ENCODE measurements at regions not wholly inside any gene's neighbourhood (a gene's known extent, or its start where the extent isn't known, plus 50 kb on each side); places are given as distances from the start of the nearest gene placed in this dataset.

- no TSS peak for BruUV-seq (replicated peaks)
- intact Hi-C loops (cut with micrococcal nuclease), result no loop called here
These were observed 249.3 kb upstream of the MYT1L start for GRCh38 chr2:2580341-2580740.

More at GRCh38 chr2:2580341-2580740, 249.3 kb upstream of the MYT1L start:
- TF ChIP-seq YY1 (IDR thresholded peaks at IDR 0.05; ENCODE audit: extremely low read depth, insufficient replicate concordance, low read depth, low read length) (no peak), ZBTB33 (IDR thresholded peaks at IDR 0.05; ENCODE audit: extremely low read depth, insufficient replicate concordance, low read length) (no peak), FOSL1 (IDR thresholded peaks at IDR 0.05; ENCODE audit: low read depth) (no peak), CBX3 (IDR thresholded peaks at IDR 0.05; ENCODE audit: low read depth) (no peak), POLR2A (IDR thresholded peaks at IDR 0.05; ENCODE audit: borderline replicate concordance, extremely low read depth, insufficient read depth, insufficient read length) (no peak), REST (IDR thresholded peaks at IDR 0.05; ENCODE audit: low read depth) (no peak), EZH2phosphoT487 (IDR thresholded peaks at IDR 0.05; ENCODE audit: borderline replicate concordance) (no peak), SIN3A (IDR thresholded peaks at IDR 0.05; ENCODE audit: low read depth) (no peak), ELF1 (IDR thresholded peaks at IDR 0.05; ENCODE audit: borderline replicate concordance, low read depth) (no peak), CTCF (IDR thresholded peaks at IDR 0.05 in 2 of 3, conservative IDR thresholded peaks at IDR 0.05 in 1 of 3; ENCODE audit: borderline replicate concordance in 1 of 3, insufficient read depth in 1 of 3, low read depth in 2 of 3, low read length in 2 of 3) (no peak)
- ChIA-PET RAD21 (ENCODE audit: low non-redundant PET in 1 of 2, low total read pairs in 2 of 2, uncharacterized antibody in 2 of 2, unreplicated experiment in 2 of 2) (no interaction called here), POLR2A (no interaction called here), CTCF (no interaction called here)
- H2AFZ ChIP-seq (ENCODE audit: low read depth, low read length, poor library complexity, severe bottlenecking), result no peak overlapping the region
- H3K36me3 ChIP-seq (ENCODE audit: control insufficient read depth in 1 of 2, insufficient read depth in 2 of 2, low read length in 2 of 2), result no peaks in the 10 kb centered on the region
- no peaks in the 10 kb centered on the region for H3K79me2 ChIP-seq (ENCODE audit: insufficient read depth, low read length)
- no peak overlapping the region for H3K4me3 ChIP-seq (replicated peaks in 1 of 2; ENCODE audit: low read depth in 1 of 2, low read length in 2 of 2)
- H3K9ac ChIP-seq (ENCODE audit: low read length), result no peak overlapping the region
- no peaks in the 10 kb centered on the region for H4K20me1 ChIP-seq (ENCODE audit: insufficient read depth)
- H3K27ac ChIP-seq (ENCODE audit: low read depth, low read length), result no peak overlapping the region
- H3K9me2 ChIP-seq (ENCODE audit: insufficient read depth), result no peaks in the 10 kb centered on the region
- H3K4me2 ChIP-seq (ENCODE audit: low read length), result no peak overlapping the region
- DNase-seq (ENCODE audit: low read depth, low spot score) (no peak), ATAC-seq (no peak)
- H3K9me3 ChIP-seq (ENCODE audit: control insufficient read depth in 1 of 2, insufficient read depth in 1 of 2, low read depth in 1 of 2, low read length in 2 of 2), result no peaks in the 10 kb centered on the region
- no peaks in the 10 kb centered on the region for H3K4me1 ChIP-seq (ENCODE audit: control insufficient read depth in 1 of 2, insufficient read depth in 2 of 2, low read length in 2 of 2)
- H3K27me3 ChIP-seq (ENCODE audit: insufficient read depth, low read length), result no peaks in the 10 kb centered on the region

Measured in HCT116 (cell line).